Glomerular visceral epithelial cell (primary cell): ENCODE measurements at regions not wholly inside any gene's neighbourhood (a gene's known extent, or its start where the extent isn't known, plus 50 kb on each side); places are given as distances from the start of the nearest gene placed in this dataset.
"Not testable (repeated sequence)": the region's sequence is repeated elsewhere in the genome, so short reads cannot be mapped to it uniquely, and the experiment has no call there.

Experiments
- DNase-seq: peaks from one replicate; pipeline ENCODE4 v3.0.0-alpha.2; 2016; ENCODE audit errors: extremely low spot score

DNA sequence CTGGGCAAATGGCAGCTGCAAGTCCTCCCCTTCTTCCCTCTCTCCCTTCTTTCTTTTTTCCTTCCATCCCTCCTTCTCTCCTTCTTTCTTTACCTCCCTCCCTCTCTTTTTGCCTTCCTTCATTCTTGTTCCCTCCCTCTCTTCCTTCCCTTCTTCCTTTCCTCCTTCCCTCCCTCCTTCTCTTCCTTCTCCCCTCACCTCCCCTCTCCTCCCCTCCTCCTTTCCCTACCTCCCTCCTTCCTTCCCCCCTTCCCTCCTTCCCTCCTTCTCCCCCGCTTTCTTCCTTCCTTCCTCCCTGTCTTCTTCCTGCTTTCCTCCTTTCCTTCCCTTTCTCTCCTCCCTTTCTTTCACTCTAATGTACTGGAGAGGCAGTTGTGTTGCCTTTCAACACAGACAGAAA, 110.8 kb upstream of the SALL1 start:
- DNase-seq = no peak

DNA sequence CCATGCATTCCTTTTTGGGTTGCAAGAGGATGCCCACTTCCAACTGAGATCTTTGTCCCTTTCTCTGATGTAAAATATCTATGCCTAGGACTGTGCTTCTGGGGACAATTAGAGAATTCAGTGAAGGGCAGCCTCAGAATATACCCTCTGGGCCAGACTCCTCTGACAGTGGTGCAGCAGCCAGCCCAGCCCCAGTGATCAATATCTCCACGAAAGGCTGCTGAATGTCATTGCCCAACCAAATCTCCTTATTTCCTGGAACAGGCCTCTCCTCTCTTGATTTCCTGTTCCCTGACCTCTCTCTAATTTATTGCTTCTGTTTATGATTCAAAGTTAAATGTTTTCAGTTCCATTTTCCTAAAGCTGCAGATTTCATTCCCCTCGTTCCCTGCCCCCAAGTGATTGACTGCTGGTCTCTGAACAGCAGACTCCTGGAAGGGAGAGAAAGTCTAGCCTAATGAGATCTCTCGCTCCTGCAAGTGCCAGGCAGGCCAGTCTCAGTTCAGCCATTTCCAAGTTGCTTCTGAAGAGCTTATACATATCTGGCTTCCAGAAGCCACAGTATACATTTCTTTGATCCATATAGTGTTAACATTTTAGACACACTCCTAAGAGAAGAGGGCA, 104.4 kb upstream of the SALL1 start:
- no peak for DNase-seq

DNA sequence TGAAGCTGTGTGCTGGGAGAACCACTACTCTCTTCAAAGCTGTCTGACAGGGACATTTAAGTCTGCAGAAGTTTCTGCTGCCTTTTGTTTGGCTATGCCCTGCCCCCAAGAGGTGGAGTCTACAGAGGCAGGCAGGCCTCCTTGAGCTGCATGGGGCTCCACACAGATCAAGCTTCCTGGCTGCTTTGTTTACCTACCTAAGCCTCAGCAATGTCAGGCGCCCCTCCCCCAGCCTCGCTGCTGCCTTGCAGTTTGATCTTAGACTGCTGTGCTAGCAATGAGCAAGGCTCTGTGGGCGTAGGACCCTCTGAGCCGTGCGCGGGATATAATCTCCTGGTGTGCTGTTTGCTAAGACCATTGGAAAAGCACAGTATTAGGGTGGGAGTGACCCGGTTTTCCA, 103.3 kb upstream of the SALL1 start:
- DNase-seq = not testable (repeated sequence)

DNA sequence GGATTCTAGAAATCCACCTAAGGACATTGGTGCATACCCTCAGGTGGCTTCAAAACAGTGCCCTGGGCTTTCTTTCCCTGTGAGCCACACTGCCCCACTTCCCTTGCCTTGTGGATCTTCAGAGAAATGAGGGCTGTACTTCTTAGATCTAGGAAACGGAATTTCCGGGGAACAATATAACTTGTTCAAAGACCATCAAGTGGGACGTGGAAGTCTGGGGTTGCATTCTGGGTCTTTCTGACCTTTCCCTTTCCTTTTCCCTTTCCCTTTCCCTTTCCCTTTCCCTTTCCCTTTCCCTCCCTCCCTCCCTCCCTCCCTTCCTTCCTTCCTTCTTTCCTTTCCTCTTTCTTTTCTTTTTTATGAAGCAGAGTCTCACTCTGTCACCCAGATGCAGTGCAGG, 97.1 kb upstream of the SALL1 start:
- no peak for DNase-seq

DNA sequence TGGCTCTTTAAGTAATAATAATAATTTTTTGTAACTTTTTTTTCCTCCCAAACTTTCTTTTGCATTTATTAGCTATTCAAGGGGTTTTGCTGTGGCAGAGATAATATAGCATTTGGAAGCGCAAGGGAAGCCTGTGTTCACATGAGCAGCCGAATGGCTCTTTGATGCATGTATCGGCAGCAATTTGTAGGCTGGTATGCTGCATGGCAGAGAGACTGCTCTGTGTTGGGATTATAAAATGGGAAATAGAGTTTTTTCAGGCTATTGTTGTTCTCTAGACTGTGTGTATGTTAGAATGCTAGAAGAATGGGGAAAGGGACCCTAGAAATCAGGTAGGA, 94.6 kb upstream of the SALL1 start:
- no peak for DNase-seq

DNA sequence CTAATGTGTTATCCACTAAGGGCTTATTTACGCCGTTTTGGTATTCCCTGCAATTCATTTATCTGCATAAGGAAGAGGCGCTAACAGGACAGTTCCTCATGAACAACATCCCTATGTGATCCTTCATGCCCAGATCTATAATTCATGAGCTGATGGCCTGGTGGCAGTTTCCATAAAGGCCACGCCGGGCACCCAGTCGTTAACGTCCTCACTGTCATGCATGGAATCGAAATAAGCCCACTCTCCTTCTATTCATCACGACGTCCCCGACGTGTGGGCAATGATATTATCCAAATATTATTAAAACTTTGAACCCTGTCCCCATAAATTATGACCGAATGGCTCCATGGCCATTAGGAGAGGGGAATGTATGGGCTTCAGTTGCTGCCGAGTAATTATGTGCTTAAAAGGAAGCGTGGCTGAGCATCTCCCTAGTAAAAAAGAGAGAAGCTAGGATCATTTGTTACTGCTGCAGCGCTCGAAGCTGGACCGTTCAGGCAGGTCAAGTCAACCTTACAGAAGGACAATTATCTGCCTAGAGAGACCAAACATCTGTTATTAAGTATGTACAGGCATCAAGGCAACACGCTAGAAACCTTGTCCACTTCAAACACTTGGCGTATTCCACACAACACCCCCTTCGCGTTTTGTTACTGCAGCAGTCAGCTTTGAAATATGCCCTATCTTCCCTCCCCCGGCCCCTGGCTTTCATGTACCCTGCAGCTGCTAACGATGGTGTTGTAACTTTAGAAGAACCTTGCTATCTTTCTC, 94.0 kb upstream of the SALL1 start:
- no peak for DNase-seq

DNA sequence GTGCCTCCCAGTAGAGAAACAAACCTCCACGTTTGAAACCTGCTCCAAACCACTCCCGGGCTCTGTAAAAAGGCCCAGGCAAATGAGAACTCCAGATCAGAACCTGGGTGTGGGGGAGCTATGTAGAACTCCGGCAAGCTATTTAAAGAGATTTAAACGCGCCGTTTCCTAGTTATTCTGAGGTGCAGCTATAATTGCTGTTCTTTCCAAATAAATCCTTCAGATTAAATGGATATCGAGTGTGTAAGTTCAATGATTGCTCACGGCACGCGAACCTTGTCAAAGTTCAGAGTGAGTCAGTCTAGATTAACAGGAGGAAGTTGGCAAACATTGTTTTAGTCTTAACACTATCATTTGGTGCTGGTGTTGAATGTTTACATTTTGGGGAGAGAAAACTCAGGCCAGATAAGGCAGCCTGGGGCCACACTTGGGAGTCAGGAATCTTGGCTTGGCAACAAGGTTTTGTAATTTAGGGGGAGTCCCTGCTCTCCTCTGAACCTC, 92.9 kb upstream of the SALL1 start:
- peak; percentile 6 for DNase-seq

DNA sequence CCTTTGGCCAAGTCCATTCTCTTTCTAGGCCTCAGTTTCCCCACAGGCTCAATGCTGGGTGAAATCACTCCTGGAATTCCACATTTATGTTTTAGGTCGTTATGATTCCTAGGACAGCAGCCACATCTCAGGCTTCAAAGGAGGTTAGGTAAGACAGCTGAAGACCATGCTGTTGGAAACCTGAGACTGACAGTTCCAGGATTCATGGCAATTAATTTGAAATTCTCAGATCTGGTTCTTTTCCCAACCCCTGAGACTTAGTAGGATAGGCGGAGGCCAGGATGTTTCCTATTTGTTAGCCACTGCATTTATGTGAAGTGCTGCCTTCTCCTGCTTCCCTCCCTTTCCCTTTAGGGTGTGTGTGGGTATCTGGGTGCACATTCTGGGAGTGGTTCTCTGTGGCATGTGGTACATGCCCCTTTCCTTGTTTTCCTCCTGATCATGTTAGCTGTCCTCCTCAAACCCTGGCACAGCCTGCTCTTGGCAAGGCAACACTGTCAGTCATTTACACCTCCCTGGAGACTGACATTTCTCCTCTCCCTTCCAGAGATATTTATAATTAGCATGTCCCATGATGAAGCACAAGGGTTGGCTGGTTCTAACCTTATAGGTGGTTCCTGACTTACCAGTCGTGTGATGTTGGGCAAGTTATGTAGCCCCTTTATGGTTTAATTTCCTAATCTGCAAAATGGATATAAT, 91.4 kb upstream of the SALL1 start:
- no peak for DNase-seq

DNA sequence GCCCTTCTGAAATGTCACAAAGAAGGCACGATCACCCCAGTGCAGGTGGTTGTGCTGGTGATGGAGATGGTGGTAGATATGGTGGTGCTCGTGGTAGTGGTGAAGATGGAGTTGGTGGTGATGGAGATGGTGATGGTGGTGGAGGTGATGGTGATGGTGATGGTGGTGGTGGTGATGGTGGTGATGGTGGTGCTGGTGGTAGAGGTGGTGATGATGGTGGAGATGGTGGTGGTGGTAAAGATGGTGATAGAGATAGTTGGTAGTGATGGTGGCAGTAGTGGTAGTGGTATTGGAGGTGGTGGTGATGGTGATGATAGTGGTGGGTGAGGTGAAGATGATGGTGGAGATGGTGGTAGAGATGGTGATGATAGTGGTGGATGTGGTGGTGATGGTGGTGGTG, 88.1 kb upstream of the SALL1 start:
- no peak for DNase-seq

DNA sequence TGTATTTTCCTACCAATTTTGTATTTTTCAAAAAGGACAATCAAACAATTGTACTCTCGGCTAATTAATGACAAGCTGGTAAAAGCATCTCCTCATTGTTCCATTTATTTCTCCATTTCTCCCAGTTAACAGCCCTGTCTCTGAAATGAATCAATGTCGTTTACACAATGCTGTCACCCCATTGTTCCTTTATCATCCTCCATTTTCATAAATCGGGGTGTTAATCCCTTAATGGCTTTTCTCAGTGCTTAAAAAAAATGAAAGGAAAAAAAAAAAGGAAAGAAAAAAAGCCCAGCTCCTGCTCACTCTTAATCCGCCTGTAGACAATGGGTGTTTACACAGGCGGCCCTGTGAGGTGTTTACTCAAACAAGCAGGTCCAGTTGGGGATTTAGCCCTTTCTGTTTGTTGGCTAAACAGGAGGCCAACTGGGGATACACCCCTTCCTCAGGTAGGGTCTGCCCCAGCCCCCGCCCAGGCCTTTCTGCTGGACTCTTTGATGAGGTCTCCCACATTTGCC, 86.8 kb upstream of the SALL1 start:
- DNase-seq = no peak

DNA sequence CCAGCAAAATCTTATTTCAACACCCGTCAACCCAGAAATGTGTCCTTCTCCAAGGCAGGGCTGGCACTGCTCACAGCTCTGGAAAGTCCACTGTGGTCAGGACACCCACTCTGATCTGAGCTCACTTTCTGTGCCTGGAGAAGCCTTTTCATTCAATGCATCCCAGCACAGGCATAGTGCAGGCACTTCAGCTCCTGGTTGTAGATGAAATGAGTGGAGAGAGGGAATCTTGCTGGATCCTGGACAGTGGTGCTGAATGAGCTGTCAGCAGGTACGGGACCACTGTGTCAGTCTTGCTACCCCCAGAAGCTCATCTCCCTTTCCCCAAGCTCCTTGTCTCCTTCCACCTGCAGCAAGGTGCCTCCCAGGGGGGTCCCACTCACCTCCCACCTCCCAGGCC, 86.1 kb upstream of the SALL1 start:
- DNase-seq = no peak

DNA sequence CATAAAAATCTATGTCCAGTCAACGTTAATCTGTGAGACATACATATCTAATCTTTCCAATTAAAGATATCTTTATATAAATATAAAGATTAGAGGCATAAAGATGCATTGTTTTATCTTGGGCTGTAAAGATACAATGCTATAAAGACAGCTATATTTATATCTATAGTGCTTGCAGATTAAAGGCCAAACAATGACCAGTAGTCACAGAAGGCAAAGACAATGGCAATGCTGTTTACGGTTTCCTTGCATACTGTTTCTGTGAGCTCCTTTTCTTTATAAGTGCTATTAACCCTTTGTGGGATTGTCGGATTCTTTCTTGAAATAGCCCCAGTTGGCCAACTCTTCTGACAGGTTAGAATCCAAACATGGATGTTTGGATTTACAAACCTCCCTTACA, 85.5 kb upstream of the SALL1 start:
- DNase-seq = no peak

DNA sequence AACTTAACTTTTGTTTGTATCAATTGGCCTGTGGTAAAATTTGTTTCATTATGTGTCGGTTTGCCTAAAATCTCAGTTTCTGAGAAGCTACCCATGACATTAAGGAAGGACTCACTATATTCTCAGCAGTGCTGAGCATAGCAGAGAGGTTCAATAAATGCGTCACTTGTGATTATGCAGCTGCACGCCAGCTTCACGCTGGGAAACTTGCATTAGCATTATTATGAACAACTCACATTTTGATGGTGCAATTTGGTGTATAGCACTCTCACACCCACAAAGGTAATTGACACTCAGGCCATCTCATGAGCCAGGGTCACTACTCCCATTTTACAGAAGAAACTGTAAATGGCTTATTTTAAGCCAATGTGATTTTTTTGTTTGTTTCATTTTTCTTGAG, 80.6 kb upstream of the SALL1 start:
- no peak for DNase-seq

DNA sequence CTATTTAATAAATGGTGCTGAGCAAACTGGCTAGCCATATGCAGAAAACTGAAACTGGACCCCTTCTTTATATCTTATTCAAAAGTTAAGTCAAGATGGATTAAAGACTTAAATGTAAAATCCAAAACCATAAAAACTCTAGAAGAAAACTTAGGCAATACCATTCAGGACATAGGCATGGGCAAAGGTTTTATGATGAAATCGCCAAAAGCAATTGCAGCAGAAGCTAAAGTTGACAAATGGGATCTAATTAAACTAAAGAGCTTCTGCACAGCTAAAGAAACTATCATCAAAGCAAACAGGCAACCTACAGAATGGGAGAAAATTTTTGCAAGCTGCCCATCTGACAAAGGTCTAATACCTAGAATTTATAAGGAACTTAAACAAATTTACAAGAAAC, 79.0 kb upstream of the SALL1 start:
- DNase-seq = not testable (repeated sequence)

DNA sequence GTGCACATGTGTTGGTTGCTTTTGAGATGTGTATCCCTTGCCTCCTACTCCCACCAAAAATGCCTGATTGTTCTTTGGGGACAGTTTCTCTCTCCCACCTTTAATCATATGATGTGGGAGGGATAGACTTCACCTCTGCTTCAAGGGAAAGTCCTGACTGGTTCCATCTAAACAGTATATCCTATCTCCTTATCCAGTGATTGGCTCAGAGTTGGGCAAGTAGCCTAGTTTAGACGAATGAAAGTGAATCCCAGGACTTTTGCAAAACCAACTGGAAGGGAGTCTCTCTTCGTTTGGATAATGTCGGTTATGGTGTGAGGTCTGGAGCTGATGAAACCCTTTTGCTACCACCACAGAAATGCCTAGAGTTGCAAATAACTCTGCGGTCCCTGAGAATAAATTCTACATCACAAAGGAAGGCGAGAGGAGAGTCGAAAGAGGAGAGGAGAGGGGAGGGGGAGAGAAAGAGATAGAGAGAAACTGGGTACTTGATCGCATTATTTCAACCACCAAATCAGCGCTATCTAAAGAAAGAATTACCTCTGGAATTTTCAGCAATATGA, 77.1 kb upstream of the SALL1 start:
- DNase-seq = no peak

DNA sequence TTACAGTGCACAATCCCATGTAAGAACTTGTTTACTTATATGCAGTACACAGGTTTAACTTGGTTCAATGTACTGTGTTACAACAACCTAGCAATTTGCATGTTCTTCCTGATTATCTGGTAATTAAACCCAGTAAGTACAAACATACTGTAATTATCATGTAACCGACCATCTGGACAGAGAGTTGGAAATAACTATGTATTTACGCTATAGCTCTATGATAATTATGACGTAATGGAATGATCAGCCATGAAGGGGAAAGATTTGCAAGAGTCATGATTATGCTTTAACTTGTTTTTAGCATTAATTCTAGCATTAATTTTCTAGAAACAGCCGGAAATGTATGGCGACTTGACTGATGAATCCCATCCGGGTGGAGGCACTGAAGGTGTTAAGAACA, 74.8 kb upstream of the SALL1 start:
- DNase-seq = no peak

DNA sequence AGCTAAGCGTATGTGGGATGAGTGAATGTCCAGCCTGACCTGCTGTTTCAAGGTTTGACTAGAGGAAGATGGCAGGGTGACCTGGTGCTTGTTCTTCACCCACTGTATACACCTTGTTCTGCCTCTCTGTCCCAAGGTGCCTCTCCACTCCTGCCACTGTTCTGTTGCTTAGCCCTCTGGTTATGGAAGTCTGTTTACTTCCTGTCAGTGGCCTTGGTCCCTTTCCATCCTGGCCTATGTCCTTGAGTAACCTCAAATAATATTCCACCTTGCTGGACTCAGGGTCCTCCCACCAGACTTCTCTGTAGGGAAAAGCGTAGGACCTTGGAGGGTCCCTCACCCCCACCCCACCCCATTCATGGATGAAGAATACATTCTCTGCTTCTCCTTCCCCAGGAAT, 73.2 kb upstream of the SALL1 start:
- no peak for DNase-seq

DNA sequence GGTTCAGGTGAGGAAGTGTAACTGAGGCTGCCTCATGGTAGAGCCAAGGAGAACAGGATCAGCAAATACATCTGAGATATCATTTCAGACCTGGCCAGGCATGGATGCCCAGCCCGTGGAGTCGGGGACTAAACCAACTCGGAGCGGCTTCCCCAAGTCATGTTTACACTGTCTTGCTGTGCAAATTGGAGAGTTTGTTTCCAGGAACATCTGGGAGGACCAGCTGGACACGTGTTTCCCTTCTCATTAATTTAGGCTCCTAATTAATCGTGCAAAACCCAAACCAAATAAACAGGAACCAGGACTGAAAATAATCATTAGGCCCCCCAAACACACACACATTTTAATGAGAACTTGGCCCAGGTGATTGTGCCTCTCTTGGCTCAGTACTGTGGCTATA, 70.9 kb upstream of the SALL1 start:
- DNase-seq = no peak

DNA sequence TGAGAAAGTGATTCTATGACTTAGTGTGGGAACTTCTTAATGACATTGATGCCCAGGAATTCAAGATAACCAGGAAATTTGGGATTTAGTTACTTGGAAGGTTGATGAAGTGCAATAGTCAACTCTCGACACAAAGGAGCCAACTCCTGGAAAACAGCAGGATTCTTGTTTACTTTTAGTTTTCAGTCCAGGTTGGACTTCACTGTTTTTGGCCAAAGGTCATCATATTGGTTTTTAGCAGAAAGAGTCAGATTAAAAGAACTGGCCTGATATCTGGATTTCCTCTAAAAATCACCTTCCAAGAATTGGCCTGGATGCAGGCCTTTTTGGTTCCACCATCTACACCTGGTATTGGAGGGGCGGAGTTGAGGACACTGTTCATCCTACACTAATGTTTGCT, 60.1 kb upstream of the SALL1 start:
- no peak for DNase-seq

DNA sequence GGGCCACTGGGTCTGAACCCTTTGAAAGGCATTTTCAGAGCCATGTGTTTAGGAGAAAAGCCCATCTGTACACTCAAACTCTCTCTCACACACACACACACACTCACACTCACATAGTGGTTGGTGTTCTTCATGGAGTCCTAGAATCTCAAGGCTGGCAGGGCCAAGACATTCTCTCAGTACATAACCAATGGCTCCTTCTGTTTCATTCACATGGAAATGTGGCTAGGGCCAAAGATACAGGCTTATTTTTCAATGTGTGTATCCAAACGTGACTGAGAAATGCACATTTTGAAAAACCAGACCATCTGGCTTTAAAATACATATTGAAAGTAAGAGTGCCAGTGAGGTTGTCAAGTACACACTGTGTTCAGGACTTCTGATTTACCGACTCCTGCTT, 59.0 kb upstream of the SALL1 start:
- no peak for DNase-seq

DNA sequence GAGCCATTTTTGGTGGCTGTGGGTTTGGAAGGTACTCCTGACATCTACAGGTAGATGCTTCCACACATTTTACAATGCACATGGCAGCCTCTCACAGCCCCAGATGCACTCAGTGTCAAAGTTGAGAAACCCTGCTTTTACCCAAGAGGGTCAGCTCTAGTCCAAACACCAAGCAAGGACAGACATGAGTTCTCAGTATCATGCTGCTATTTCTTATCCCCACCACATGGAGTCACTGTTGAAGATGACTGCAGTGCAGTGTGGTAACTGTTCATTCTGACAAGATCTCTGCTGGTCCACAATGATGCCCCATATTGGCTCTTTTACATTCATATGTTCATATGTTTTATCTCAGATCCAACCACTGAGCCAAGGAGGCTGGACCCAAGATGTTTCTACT, 50.5 kb upstream of the SALL1 start:
- DNase-seq = no peak
